ENCODE measurements at regions not wholly inside any gene's neighbourhood (a gene's known extent, or its start where the extent isn't known, plus 50 kb on each side); places are given as distances from the start of the nearest gene placed in this dataset.

GRCh38 chr9:16181539-16181938 lies 628.7 kb downstream of the CCDC171 start:
- H3K27ac ChIP-seq: no peak overlapping the region
- no peak overlapping the region for H3K4me3 ChIP-seq
- no peak for DNase-seq (ENCODE audit: low spot score)
- no peaks in the 10 kb centered on the region for H3K4me1 ChIP-seq
- H3K36me3 ChIP-seq: no peaks in the 10 kb centered on the region
- H3K9me3 ChIP-seq: no peaks in the 10 kb centered on the region
- no peak for TF ChIP-seq CTCF (IDR thresholded peaks at IDR 0.05)
- H3K27me3 ChIP-seq: no peaks in the 10 kb centered on the region

- no peak for TF ChIP-seq CTCF (IDR thresholded peaks at IDR 0.05)
- Histone ChIP-seq H3K27me3 (no peaks in the 10 kb centered on the region), H3K4me3 (no peak overlapping the region), H3K27ac (no peak overlapping the region), H3K9me3 (no peaks in the 10 kb centered on the region), H3K4me1 (no peaks in the 10 kb centered on the region), H3K36me3 (no peaks in the 10 kb centered on the region)
- no peak for DNase-seq (ENCODE audit: low spot score)
These were observed 629.9 kb downstream of the CCDC171 start for GRCh38 chr9:16182784-16183183.

- Histone ChIP-seq H3K4me3 (no peak overlapping the region), H3K4me1 (no peaks in the 10 kb centered on the region), H3K27me3 (no peaks in the 10 kb centered on the region), H3K9me3 (peaks cover 0 to 9% of the 10 kb centered on the region in 2 donors), H3K36me3 (no peaks in the 10 kb centered on the region), H3K27ac (no peak overlapping the region)
- TF ChIP-seq CTCF (IDR thresholded peaks at IDR 0.05): no peak
- DNase-seq (ENCODE audit: low spot score): no peak
These were observed 632.3 kb downstream of the CCDC171 start for GRCh38 chr9:16184964-16185646.

GRCh38 chr9:16191191-16191590 lies 638.3 kb downstream of the CCDC171 start:
- Histone ChIP-seq H3K4me3 (no peak overlapping the region), H3K36me3 (no peaks in the 10 kb centered on the region), H3K4me1 (peaks cover 0 to 6% of the 10 kb centered on the region in 2 donors), H3K27ac (no peak overlapping the region), H3K27me3 (no peaks in the 10 kb centered on the region), H3K9me3 (peaks cover 0 to 9% of the 10 kb centered on the region in 2 donors)
- no peak for TF ChIP-seq CTCF (IDR thresholded peaks at IDR 0.05)
- DNase-seq (ENCODE audit: low spot score): no peak

GRCh38 chr9:16191691-16192402 lies 639.0 kb downstream of the CCDC171 start:
- Histone ChIP-seq H3K4me1 (peaks cover 0 to 6% of the 10 kb centered on the region in 2 donors), H3K27ac (no peak overlapping the region), H3K4me3 (no peak overlapping the region), H3K27me3 (no peaks in the 10 kb centered on the region), H3K9me3 (peaks cover 0 to 9% of the 10 kb centered on the region in 2 donors), H3K36me3 (no peaks in the 10 kb centered on the region)
- peak; percentile 85 for DNase-seq (ENCODE audit: low spot score)
- TF ChIP-seq CTCF (IDR thresholded peaks at IDR 0.05): peak; percentile 58 to 86

Data from right atrium auricular region (tissue), 2 donors.